ENCODE measurements at regions not wholly inside any gene's neighbourhood (a gene's known extent, or its start where the extent isn't known, plus 50 kb on each side); places are given as distances from the start of the nearest gene placed in this dataset.

DNA sequence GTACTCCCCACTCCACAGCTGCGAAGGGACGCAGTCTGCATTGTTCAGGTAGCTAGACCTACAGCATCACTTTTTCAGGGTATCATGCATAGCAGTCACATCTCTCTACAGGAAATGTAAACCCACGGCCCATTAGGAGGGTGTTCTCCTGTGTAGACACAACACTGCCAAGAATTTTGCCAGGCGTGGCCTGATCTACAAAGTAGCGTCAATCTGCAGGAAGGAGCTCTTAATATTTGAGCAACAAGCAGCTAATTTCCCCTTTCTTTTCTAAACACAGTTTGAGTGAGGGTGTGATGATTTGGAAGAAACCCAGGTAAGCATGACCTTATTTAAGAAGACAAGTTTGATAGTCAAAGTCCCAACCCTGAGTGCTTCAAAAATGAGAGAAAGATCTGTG is 419.0 kb downstream of the GADD45G start:
- Histone ChIP-seq H3K4me1 (ENCODE audit: control insufficient read depth in 2 of 2, insufficient read depth in 2 of 2, low read length in 2 of 2) (no peaks in the 10 kb centered on the region), H3K4me3 (ENCODE audit: low read length in 2 of 2) (no peak overlapping the region), H3K9me3 (ENCODE audit: control insufficient read depth in 2 of 2, low read length in 2 of 2) (no peaks in the 10 kb centered on the region), H3K36me3 (ENCODE audit: control insufficient read depth in 2 of 2, insufficient read depth in 2 of 2, low read length in 2 of 2) (no peaks in the 10 kb centered on the region), H3K27ac (ENCODE audit: low read depth in 2 of 2, low read length in 2 of 2) (no peak overlapping the region), H3K9ac (ENCODE audit: low read depth in 1 of 2, low read length in 2 of 2) (no peak overlapping the region), H3K27me3 (ENCODE audit: control insufficient read depth in 2 of 2, insufficient read depth in 2 of 2, low read length in 2 of 2) (no peaks in the 10 kb centered on the region)

DNA sequence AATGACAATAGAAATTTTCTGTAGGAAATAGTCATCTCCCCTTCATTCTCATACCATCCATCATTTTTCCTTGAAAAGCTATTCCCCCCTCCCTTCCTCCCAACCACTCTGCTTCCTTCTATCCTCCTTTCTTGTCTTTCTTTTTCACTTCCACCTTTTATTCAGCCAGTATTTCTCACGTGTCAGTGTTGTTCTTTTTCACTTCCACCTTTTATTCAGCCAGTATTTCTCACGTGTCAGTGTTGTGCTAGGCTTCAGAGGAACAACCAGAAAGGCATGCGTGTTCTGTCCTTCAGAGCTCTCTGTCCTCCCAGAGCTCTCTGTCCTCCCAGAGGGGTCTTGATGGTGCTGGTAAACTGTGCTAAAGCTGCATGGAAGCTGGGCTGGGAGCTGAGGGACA is 419.6 kb downstream of the GADD45G start:
- H3K36me3 ChIP-seq (ENCODE audit: control insufficient read depth in 2 of 2, insufficient read depth in 2 of 2, low read length in 2 of 2), result no peaks in the 10 kb centered on the region
- H3K9me3 ChIP-seq (ENCODE audit: control insufficient read depth in 2 of 2, low read length in 2 of 2), result no peaks in the 10 kb centered on the region
- H3K9ac ChIP-seq (ENCODE audit: low read depth in 1 of 2, low read length in 2 of 2), result no peak overlapping the region
- peak overlapping the region; percentile 3 to 47 for H3K27ac ChIP-seq (ENCODE audit: low read depth in 2 of 2, low read length in 2 of 2)
- H3K4me1 ChIP-seq (ENCODE audit: control insufficient read depth in 2 of 2, insufficient read depth in 2 of 2, low read length in 2 of 2), result no peaks in the 10 kb centered on the region
- H3K27me3 ChIP-seq (ENCODE audit: control insufficient read depth in 2 of 2, insufficient read depth in 2 of 2, low read length in 2 of 2), result no peaks in the 10 kb centered on the region
- H3K4me3 ChIP-seq (ENCODE audit: low read length in 2 of 2), result no peak overlapping the region

DNA sequence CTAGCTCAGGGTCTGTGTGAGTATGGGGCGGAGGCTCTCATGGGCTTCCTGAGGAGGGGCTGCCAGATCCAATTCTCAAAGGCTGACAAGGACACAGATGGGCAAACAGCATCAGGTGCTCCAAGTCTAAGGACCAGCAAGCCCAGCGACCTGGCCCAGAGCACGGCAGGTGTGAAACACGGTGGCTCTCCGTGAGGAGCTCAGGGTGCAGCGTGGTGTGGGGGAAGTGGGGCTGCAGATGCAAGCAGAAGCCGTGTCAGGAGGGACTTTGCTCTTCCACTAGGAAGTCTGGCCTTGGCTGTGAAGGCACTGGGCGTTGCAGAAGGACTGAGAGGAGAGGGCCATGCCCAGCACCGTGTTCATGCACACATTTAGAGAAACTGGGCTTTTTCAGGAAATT is 420.0 kb downstream of the GADD45G start:
- H3K4me1 ChIP-seq (ENCODE audit: control insufficient read depth in 2 of 2, insufficient read depth in 2 of 2, low read length in 2 of 2), result no peaks in the 10 kb centered on the region
- H3K27ac ChIP-seq (ENCODE audit: low read depth in 2 of 2, low read length in 2 of 2), result peak overlapping the region; percentile 3 to 47
- no peak overlapping the region for H3K9ac ChIP-seq (ENCODE audit: low read depth in 1 of 2, low read length in 2 of 2)
- no peaks in the 10 kb centered on the region for H3K27me3 ChIP-seq (ENCODE audit: control insufficient read depth in 2 of 2, insufficient read depth in 2 of 2, low read length in 2 of 2)
- no peaks in the 10 kb centered on the region for H3K36me3 ChIP-seq (ENCODE audit: control insufficient read depth in 2 of 2, insufficient read depth in 2 of 2, low read length in 2 of 2)
- H3K4me3 ChIP-seq (ENCODE audit: low read length in 2 of 2), result no peak overlapping the region
- H3K9me3 ChIP-seq (ENCODE audit: control insufficient read depth in 2 of 2, low read length in 2 of 2), result no peaks in the 10 kb centered on the region

DNA sequence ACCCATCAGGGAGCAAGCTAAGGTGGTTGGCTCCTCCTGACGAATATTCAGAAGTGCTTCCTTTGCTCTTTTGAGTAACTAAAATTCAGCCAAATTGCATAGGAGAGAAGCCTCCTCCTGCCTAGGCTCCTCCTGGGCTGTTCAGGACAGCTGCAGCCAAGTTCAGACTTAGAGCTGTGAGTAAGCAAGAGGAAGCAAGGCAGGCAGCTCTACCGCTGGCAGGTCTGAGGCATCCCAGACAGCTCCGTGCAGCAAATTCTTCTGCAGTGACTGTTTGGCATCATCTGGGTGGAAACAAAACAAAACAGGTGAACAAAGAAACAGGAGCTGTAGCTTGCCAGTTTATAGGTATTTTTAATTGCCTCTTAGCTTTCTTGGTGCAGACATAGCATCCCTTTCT is 421.0 kb downstream of the GADD45G start:
- no peak overlapping the region for H3K27ac ChIP-seq (ENCODE audit: low read depth in 2 of 2, low read length in 2 of 2)
- H3K4me3 ChIP-seq (ENCODE audit: low read length in 2 of 2), result no peak overlapping the region
- H3K9me3 ChIP-seq (ENCODE audit: control insufficient read depth in 2 of 2, low read length in 2 of 2), result no peaks in the 10 kb centered on the region
- no peak overlapping the region for H3K9ac ChIP-seq (ENCODE audit: low read depth in 1 of 2, low read length in 2 of 2)
- no peaks in the 10 kb centered on the region for H3K4me1 ChIP-seq (ENCODE audit: control insufficient read depth in 2 of 2, insufficient read depth in 2 of 2, low read length in 2 of 2)
- H3K36me3 ChIP-seq (ENCODE audit: control insufficient read depth in 2 of 2, insufficient read depth in 2 of 2, low read length in 2 of 2), result no peaks in the 10 kb centered on the region
- H3K27me3 ChIP-seq (ENCODE audit: control insufficient read depth in 2 of 2, insufficient read depth in 2 of 2, low read length in 2 of 2), result no peaks in the 10 kb centered on the region

DNA sequence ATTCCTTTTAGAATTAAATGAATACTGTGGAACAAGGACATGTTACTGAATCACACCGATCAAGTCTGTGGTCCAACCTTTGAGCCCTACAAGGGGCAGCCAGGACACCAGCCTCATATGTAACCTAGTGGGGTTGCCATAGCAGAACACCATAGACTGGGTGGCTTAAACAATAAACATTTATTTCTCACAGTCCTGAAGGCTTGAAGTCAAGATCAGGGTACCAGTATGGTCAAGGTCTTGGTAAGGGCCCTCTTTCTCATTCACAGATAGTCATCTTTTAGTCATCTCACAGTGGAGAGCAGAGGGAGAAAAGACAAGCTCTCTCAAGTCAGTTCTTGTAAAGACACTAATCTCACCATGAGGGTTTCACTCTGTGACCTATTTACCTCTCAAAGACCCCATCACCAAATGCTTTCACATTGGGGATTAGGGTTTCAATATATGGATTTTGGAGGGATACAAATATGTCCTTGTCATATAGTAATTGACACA is 422.5 kb downstream of the GADD45G start:
- Histone ChIP-seq H3K4me1 (ENCODE audit: control insufficient read depth in 2 of 2, insufficient read depth in 2 of 2, low read length in 2 of 2) (no peaks in the 10 kb centered on the region), H3K9me3 (ENCODE audit: control insufficient read depth in 2 of 2, low read length in 2 of 2) (no peaks in the 10 kb centered on the region), H3K9ac (ENCODE audit: low read depth in 1 of 2, low read length in 2 of 2) (no peak overlapping the region), H3K27ac (ENCODE audit: low read depth in 2 of 2, low read length in 2 of 2) (no peak overlapping the region), H3K4me3 (ENCODE audit: low read length in 2 of 2) (no peak overlapping the region), H3K36me3 (ENCODE audit: control insufficient read depth in 2 of 2, insufficient read depth in 2 of 2, low read length in 2 of 2) (no peaks in the 10 kb centered on the region), H3K27me3 (ENCODE audit: control insufficient read depth in 2 of 2, insufficient read depth in 2 of 2, low read length in 2 of 2) (no peaks in the 10 kb centered on the region)

DNA sequence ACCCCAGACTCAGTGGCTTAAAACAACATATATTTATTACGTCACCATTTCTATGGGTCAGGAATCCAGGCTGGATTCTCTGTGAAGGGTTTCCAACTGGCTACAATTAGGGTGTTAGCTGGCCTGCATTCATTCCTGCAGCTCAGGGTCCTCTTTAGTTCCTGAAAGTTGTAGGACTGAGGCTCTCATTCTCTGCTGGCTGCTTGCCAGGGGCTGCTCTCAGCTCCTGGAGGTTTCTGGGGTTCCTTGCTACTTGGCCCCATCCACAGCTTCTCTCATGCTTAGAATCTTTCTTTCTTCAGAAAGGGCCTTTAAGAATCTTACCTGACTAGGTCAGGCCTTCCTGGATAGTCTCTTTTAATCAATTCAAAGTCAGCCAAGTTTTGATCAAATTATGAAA is 424.6 kb downstream of the GADD45G start:
- H3K9me3 ChIP-seq (ENCODE audit: control insufficient read depth in 2 of 2, low read length in 2 of 2), result no peaks in the 10 kb centered on the region
- H3K27ac ChIP-seq (ENCODE audit: low read depth in 2 of 2, low read length in 2 of 2), result no peak overlapping the region
- no peaks in the 10 kb centered on the region for H3K4me1 ChIP-seq (ENCODE audit: control insufficient read depth in 2 of 2, insufficient read depth in 2 of 2, low read length in 2 of 2)
- H3K4me3 ChIP-seq (ENCODE audit: low read length in 2 of 2), result no peak overlapping the region
- H3K9ac ChIP-seq (ENCODE audit: low read depth in 1 of 2, low read length in 2 of 2), result no peak overlapping the region
- no peaks in the 10 kb centered on the region for H3K27me3 ChIP-seq (ENCODE audit: control insufficient read depth in 2 of 2, insufficient read depth in 2 of 2, low read length in 2 of 2)
- H3K36me3 ChIP-seq (ENCODE audit: control insufficient read depth in 2 of 2, insufficient read depth in 2 of 2, low read length in 2 of 2), result no peaks in the 10 kb centered on the region

DNA sequence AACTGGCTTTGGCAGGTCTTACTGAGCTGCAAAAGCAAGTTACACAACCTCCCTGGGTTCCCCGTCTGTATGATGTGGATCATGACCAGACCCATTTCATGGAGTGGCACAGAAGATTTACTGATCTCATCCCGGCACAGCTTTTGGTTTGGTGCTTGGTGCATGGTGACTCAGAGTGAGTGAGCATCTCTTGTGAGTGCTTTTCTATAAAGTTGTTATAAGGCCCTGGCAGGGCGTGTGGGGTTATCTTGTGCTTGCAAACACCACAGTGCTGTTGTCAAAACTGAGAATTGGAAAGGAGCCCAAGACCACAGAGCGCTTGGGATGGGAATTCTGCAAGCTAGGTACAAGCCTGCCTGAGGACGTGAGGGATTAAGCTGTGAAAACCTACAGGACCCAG is 425.2 kb downstream of the GADD45G start:
- Histone ChIP-seq H3K36me3 (ENCODE audit: control insufficient read depth in 2 of 2, insufficient read depth in 2 of 2, low read length in 2 of 2) (no peaks in the 10 kb centered on the region), H3K9ac (ENCODE audit: low read depth in 1 of 2, low read length in 2 of 2) (no peak overlapping the region)

DNA sequence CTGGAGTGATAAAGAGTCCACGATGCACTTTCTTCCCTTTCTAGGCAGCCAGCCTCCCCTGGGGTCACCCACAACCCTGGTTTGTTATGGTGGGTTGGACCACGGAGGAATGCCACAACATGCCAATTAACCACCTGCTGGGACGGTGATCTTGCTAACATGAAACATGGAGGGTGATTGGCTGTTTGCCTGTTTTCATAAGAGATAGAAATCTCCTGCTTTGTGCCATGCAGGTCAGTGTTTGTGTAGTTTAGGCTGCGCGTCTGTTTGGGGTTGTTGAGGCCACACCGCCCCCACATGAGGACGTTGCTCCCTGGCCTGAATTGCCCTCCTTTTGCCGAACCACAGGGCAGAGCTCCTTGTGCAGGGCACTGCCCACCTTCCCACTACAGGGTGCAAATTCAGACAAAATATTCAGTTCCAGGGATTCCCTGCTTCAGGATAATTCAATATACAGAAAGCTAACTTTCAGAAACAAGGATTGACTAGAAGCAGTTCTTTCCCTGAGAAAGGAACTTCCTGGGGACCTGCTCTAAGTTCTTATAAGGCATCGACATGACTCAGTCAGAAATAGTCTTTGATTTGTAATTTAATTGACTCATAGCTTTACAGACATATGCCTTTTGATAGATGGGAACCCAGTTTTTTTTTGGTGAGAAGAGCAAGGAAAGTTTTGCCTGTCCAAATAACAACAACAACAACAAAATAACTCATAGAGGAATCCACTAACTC is 427.6 kb downstream of the GADD45G start:
- Histone ChIP-seq H3K9ac (ENCODE audit: low read depth in 1 of 2, low read length in 2 of 2) (no peak overlapping the region), H3K27ac (ENCODE audit: low read depth in 2 of 2, low read length in 2 of 2) (no peak overlapping the region), H3K4me1 (ENCODE audit: control insufficient read depth in 2 of 2, insufficient read depth in 2 of 2, low read length in 2 of 2) (no peaks in the 10 kb centered on the region)

More for the DNA sequence above, 425.2 kb downstream of the GADD45G start:
- Histone ChIP-seq H3K4me1 (ENCODE audit: control insufficient read depth in 2 of 2, insufficient read depth in 2 of 2, low read length in 2 of 2) (no peaks in the 10 kb centered on the region), H3K27ac (ENCODE audit: low read depth in 2 of 2, low read length in 2 of 2) (no peak overlapping the region), H3K4me3 (ENCODE audit: low read length in 2 of 2) (no peak overlapping the region), H3K9me3 (ENCODE audit: control insufficient read depth in 2 of 2, low read length in 2 of 2) (no peaks in the 10 kb centered on the region), H3K27me3 (ENCODE audit: control insufficient read depth in 2 of 2, insufficient read depth in 2 of 2, low read length in 2 of 2) (no peaks in the 10 kb centered on the region)

DNA sequence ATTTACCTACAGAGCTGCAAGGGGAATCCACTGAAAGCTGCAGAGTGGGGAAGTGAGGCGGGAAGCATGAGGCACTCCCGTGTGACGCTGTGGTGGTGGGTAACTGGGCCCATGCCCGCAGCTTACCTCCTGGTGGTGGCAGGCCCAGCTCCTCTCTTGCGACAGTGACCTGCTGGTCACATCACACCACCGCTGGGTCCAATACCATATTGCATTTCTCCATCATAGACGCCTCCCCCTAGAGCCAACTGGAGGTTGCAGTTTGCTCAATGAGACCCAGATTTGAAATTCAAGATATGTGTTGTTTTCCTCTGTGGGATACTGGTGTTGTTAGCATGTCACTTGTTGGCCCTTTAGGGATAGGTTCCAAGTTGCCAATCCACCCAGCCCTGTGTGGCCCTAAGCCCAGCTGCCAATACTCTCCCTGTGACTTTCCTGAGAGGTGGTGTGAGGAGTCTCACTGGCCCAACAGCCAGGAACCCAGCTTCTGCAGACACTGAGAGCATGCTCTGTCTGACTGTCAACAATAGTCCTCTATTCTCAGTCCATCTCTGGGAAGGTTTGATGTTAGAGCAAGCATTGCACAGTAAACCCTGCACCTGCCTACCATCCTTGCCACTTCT is 428.3 kb downstream of the GADD45G start:
- no peak overlapping the region for H3K27ac ChIP-seq (ENCODE audit: low read depth in 2 of 2, low read length in 2 of 2)
- no peaks in the 10 kb centered on the region for H3K9me3 ChIP-seq (ENCODE audit: control insufficient read depth in 2 of 2, low read length in 2 of 2)
- H3K4me3 ChIP-seq (ENCODE audit: low read length in 2 of 2), result no peak overlapping the region
- no peaks in the 10 kb centered on the region for H3K36me3 ChIP-seq (ENCODE audit: control insufficient read depth in 2 of 2, insufficient read depth in 2 of 2, low read length in 2 of 2)
- H3K9ac ChIP-seq (ENCODE audit: low read depth in 1 of 2, low read length in 2 of 2), result no peak overlapping the region
- no peaks in the 10 kb centered on the region for H3K27me3 ChIP-seq (ENCODE audit: control insufficient read depth in 2 of 2, insufficient read depth in 2 of 2, low read length in 2 of 2)
- H3K4me1 ChIP-seq (ENCODE audit: control insufficient read depth in 2 of 2, insufficient read depth in 2 of 2, low read length in 2 of 2), result no peaks in the 10 kb centered on the region

More for the DNA sequence above, 427.6 kb downstream of the GADD45G start:
- H3K27me3 ChIP-seq (ENCODE audit: control insufficient read depth in 2 of 2, insufficient read depth in 2 of 2, low read length in 2 of 2), result no peaks in the 10 kb centered on the region
- H3K36me3 ChIP-seq (ENCODE audit: control insufficient read depth in 2 of 2, insufficient read depth in 2 of 2, low read length in 2 of 2), result no peaks in the 10 kb centered on the region
- H3K9me3 ChIP-seq (ENCODE audit: control insufficient read depth in 2 of 2, low read length in 2 of 2), result no peaks in the 10 kb centered on the region
- no peak overlapping the region for H3K4me3 ChIP-seq (ENCODE audit: low read length in 2 of 2)

DNA sequence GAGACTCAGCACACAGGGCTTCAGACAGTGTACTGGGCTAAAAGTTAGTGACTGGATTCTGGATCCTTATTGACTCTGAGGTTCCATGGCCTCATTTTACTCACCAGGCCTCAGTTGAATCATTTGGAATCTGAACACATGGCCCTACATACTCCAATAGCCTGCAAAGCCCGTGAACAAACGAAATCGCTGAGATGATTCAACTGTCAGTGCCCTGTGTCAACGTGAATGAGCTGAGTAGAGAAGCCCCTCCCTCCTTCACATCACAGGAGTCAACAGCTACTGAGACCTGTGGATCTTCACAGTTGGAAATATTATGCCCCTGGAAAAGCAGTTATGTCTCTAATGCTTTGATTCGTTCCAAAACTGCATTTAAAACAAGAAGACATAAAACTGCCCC is 429.3 kb downstream of the GADD45G start:
- no peaks in the 10 kb centered on the region for H3K36me3 ChIP-seq (ENCODE audit: control insufficient read depth in 2 of 2, insufficient read depth in 2 of 2, low read length in 2 of 2)

More for the DNA sequence above, 429.3 kb downstream of the GADD45G start:
- Histone ChIP-seq H3K27me3 (ENCODE audit: control insufficient read depth in 2 of 2, insufficient read depth in 2 of 2, low read length in 2 of 2) (no peaks in the 10 kb centered on the region), H3K9ac (ENCODE audit: low read depth in 1 of 2, low read length in 2 of 2) (no peak overlapping the region), H3K9me3 (ENCODE audit: control insufficient read depth in 2 of 2, low read length in 2 of 2) (no peaks in the 10 kb centered on the region), H3K4me1 (ENCODE audit: control insufficient read depth in 2 of 2, insufficient read depth in 2 of 2, low read length in 2 of 2) (no peaks in the 10 kb centered on the region), H3K4me3 (ENCODE audit: low read length in 2 of 2) (no peak overlapping the region), H3K27ac (ENCODE audit: low read depth in 2 of 2, low read length in 2 of 2) (no peak overlapping the region)

Measured in mucosa of rectum (tissue), 2 donors.